Fibroblast of villous mesenchyme (primary cell): ENCODE measurements at regions not wholly inside any gene's neighbourhood (a gene's known extent, or its start where the extent isn't known, plus 50 kb on each side); places are given as distances from the start of the nearest gene placed in this dataset.

Source experiments
- DNase-seq: peaks from one replicate; pipeline ENCODE4 v3.0.0-alpha.2; 2010; ENCODE audit warnings: low read depth
- H3K4me3 ChIP-seq: 2 replicates; pipeline ENCODE4 v1.5.1; 2011; ENCODE audit warnings: low read depth, mild to moderate bottlenecking, low read length
- TF ChIP-seq, protein P1 (sequence below): IDR thresholded peaks from 2 replicates; pipeline ENCODE4 v1.5.1; 2012; ENCODE audit warnings: low read depth, mild to moderate bottlenecking, low read length; ENCODE audit not compliant: insufficient read depth

GRCh38 chr6:170072246-170072645, 218.6 kb downstream of the DLL1 start:
- TF ChIP-seq, protein P1, sequence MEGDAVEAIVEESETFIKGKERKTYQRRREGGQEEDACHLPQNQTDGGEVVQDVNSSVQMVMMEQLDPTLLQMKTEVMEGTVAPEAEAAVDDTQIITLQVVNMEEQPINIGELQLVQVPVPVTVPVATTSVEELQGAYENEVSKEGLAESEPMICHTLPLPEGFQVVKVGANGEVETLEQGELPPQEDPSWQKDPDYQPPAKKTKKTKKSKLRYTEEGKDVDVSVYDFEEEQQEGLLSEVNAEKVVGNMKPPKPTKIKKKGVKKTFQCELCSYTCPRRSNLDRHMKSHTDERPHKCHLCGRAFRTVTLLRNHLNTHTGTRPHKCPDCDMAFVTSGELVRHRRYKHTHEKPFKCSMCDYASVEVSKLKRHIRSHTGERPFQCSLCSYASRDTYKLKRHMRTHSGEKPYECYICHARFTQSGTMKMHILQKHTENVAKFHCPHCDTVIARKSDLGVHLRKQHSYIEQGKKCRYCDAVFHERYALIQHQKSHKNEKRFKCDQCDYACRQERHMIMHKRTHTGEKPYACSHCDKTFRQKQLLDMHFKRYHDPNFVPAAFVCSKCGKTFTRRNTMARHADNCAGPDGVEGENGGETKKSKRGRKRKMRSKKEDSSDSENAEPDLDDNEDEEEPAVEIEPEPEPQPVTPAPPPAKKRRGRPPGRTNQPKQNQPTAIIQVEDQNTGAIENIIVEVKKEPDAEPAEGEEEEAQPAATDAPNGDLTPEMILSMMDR, result no peak
- H3K4me3 ChIP-seq, result no peak overlapping the region
- no peak for DNase-seq

GRCh38 chr6:170069611-170070010, 221.3 kb downstream of the DLL1 start:
- TF ChIP-seq, protein P1, result no peak
- no peak for DNase-seq

DNA sequence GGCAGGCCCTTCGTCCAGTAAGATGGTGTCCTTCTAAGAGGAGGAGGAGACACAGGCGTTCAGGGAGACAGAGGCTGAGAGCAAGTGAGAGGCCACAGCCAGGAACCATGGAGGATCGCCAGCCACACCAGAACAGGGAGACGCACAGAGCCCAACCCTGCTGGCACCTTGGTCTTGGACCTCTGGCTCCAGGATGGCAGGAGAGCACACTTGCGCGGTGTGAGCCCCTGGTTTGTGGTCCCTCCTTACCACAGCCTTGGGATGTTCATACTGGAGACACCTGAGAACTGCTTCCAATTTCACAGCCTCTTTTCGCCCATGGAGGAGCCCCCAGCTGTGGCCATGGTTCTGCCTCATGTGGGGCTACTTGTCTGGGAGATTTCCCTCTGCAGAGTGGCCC, 222.4 kb downstream of the DLL1 start:
- TF ChIP-seq, protein P1, result no peak
- no peak overlapping the region for H3K4me3 ChIP-seq
- DNase-seq, result no peak

More at GRCh38 chr6:170069611-170070010, 221.3 kb downstream of the DLL1 start:
- no peak overlapping the region for H3K4me3 ChIP-seq

DNA sequence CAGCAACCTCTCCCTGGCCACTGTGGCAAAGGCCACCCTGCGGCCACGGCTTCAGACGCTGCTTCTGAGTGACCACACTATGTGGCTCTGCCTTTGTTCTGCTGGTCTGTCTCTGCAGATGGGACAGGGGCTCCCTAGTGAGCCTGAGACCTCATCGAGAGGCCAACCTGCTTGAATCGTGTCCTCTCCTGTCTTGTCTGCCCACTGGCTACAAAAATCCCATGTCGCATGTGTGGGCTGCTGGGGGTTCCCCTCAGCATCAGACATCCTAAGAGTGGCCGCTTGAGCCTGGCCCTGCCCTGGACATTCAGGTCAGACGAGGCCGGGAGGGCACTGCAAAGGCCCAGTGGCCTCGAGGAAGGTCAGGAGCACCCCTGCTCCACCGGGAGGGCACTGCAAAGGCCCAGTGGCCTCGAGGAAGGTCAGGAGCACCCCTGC, 222.9 kb downstream of the DLL1 start:
- no peak for DNase-seq
- H3K4me3 ChIP-seq, result no peak overlapping the region
- TF ChIP-seq, protein P1, result no peak

DNA sequence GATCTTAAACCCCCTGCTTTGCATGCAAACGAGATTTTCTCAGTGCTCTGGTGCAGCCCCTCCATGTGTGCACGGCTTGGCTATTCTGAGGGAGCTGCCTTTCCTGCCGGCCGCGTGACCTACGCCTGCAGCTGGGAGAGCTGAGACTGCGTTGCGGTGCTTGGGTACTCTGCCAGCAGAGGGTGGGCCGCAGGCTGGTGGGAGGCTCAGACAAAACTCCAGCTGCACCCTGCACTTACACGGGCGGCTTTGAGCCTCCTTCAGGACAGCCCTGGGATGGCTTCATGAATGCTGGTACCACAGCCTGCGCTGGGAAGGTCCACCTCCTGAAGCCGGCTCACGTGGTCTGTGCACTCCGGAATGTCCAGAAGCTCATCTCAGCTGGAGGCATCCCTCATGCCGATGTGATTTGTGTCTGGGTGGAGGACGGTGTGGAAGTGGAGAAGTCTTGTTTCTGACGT, 223.7 kb downstream of the DLL1 start:
- DNase-seq, result peak; percentile 64
- TF ChIP-seq, protein P1, result peak; percentile 16
- no peak overlapping the region for H3K4me3 ChIP-seq

- no peak overlapping the region for H3K4me3 ChIP-seq
- no peak for DNase-seq
- TF ChIP-seq, protein P1, result no peak
Measured at GRCh38 chr6:170066679-170067078, 224.2 kb downstream of the DLL1 start.
